ENCODE measurements at regions not wholly inside any gene's neighbourhood (a gene's known extent, or its start where the extent isn't known, plus 50 kb on each side); places are given as distances from the start of the nearest gene placed in this dataset.

DNA sequence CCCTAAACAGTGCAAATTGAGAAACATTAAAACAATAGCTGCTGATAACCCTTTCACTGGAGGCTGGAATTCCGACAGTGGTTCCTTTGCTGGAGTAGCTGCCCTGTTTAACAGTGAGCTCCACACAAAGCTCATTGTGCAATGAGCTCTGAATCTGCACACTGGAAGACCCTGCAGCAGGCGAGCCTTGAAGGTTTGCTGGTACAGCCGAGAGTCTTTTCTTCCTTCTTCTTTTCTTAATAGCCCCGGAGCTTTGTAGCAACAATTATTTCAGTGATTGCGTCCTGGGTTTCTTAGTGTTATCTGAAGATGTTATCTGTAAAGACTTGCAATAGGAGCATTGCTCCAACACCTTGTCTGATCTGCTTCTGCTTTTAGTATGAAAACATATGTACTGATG, 50.8 kb upstream of the CXCR4 start:
- no peak for DNase-seq

DNA sequence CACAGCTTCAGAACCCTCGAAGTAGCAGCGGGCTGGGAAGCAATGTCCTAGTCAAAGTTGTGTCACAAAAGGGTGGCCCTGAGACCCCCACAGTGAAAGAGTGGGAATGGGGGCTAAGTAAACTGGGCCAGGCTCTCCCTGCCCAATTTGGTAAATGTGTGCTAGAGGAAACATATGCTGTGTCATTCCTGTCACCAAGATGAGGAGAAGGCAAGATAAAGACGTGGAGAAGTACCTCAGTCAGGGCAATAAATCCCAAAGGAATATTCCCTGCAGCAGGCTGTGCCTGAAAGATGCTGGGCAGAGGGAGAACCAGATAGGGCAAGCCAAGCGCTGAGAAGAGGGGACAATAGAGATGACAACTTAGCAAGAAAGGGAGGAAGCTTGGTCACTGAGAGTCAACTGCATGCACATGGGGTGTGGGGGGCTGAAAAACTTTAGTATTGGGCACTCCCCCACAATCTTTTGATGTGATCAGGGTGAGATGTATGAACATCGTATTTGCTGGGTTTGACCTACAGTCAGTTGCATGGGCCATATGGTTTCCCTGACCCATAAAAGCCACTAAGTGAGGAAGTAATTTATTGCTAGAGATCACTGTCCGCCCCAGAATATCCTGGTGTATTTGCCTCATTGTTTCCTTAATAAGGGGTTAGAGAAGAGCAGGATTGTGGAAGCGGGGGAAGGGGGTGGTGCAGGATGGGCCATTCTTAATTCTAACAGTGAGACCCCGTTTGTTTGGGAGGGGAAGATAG, 49.9 kb upstream of the CXCR4 start:
- no peak for DNase-seq
